ENCODE measurements at regions not wholly inside any gene's neighbourhood (a gene's known extent, or its start where the extent isn't known, plus 50 kb on each side); places are given as distances from the start of the nearest gene placed in this dataset.

- H3K4me3 ChIP-seq (ENCODE audit: low read depth, low read length), result no peak overlapping the region
- no peak for TF ChIP-seq CTCF (IDR thresholded peaks at IDR 0.05; ENCODE audit: insufficient read depth, low read length)
- DNase-seq (ENCODE audit: low read depth), result no peak
These were observed 335.8 kb upstream of the MBL2 start for GRCh38 chr10:53108317-53108934.

- DNase-seq (ENCODE audit: low read depth), result no peak
- H3K4me3 ChIP-seq (ENCODE audit: low read depth, low read length), result no peak overlapping the region
- TF ChIP-seq CTCF (IDR thresholded peaks at IDR 0.05; ENCODE audit: insufficient read depth, low read length), result no peak
These were observed 335.1 kb upstream of the MBL2 start for GRCh38 chr10:53107711-53108110.

- TF ChIP-seq CTCF (IDR thresholded peaks at IDR 0.05; ENCODE audit: insufficient read depth, low read length), result no peak
- no peak for DNase-seq (ENCODE audit: low read depth)
- no peak overlapping the region for H3K4me3 ChIP-seq (ENCODE audit: low read depth, low read length)
These were observed 329.8 kb upstream of the MBL2 start for GRCh38 chr10:53102424-53102823.

- no peak for TF ChIP-seq CTCF (IDR thresholded peaks at IDR 0.05; ENCODE audit: insufficient read depth, low read length)
- no peak overlapping the region for H3K4me3 ChIP-seq (ENCODE audit: low read depth, low read length)
- DNase-seq (ENCODE audit: low read depth), result no peak
These were observed 321.3 kb upstream of the MBL2 start for GRCh38 chr10:53093878-53094277.

GRCh38 chr10:53091574-53091973 is 319.0 kb upstream of the MBL2 start:
- no peak for TF ChIP-seq CTCF (IDR thresholded peaks at IDR 0.05; ENCODE audit: insufficient read depth, low read length)
- DNase-seq (ENCODE audit: low read depth), result no peak

GRCh38 chr10:53088961-53089360 is 316.4 kb upstream of the MBL2 start:
- DNase-seq (ENCODE audit: low read depth), result no peak
- TF ChIP-seq CTCF (IDR thresholded peaks at IDR 0.05; ENCODE audit: insufficient read depth, low read length), result no peak
- no peak overlapping the region for H3K4me3 ChIP-seq (ENCODE audit: low read depth, low read length)

More at GRCh38 chr10:53091574-53091973, 319.0 kb upstream of the MBL2 start:
- no peak overlapping the region for H3K4me3 ChIP-seq (ENCODE audit: low read depth, low read length)

- no peak for DNase-seq (ENCODE audit: low read depth)
- TF ChIP-seq CTCF (IDR thresholded peaks at IDR 0.05; ENCODE audit: insufficient read depth, low read length), result no peak
- no peak overlapping the region for H3K4me3 ChIP-seq (ENCODE audit: low read depth, low read length)
These were observed 306.7 kb upstream of the MBL2 start for GRCh38 chr10:53079283-53079682.

Measured in fibroblast of the aortic adventitia (primary cell).